Endothelial cell (in vitro differentiated cells): ENCODE measurements at regions not wholly inside any gene's neighbourhood (a gene's known extent, or its start where the extent isn't known, plus 50 kb on each side); places are given as distances from the start of the nearest gene placed in this dataset.
A peak's percentile ranks its signal among the peaks of the same experiment; 100 is the strongest.

Source experiments
- DNase-seq: peaks from one replicate; pipeline ENCODE4 v3.0.0; 2021; ENCODE audit warnings: low spot score
- H3K27ac Mint-ChIP-seq: one replicate; pipeline ENCODE4 v1.8.0; 2021; ENCODE audit warnings: mixed read lengths, inconsistent platforms; ENCODE audit not compliant: unreplicated experiment
- H3K27me3 Mint-ChIP-seq: one replicate; pipeline ENCODE4 v1.8.0; 2021; ENCODE audit warnings: mild to moderate bottlenecking, moderate library complexity, mixed read lengths, inconsistent platforms; ENCODE audit not compliant: unreplicated experiment
- H3K36me3 Mint-ChIP-seq: one replicate; pipeline ENCODE4 v1.8.0; 2021; ENCODE audit warnings: mild to moderate bottlenecking, low read depth, mixed read lengths, inconsistent platforms; ENCODE audit not compliant: unreplicated experiment
- H3K4me1 Mint-ChIP-seq: one replicate; pipeline ENCODE4 v1.8.0; 2021; ENCODE audit warnings: mild to moderate bottlenecking, mixed read lengths, inconsistent platforms; ENCODE audit not compliant: unreplicated experiment
- H3K4me3 Mint-ChIP-seq: one replicate; pipeline ENCODE4 v1.8.0; 2021; ENCODE audit warnings: mild to moderate bottlenecking, mixed read lengths, inconsistent platforms; ENCODE audit not compliant: unreplicated experiment
- H3K9me3 Mint-ChIP-seq: one replicate; pipeline ENCODE4 v1.8.0; 2021; ENCODE audit warnings: mixed read lengths, inconsistent platforms; ENCODE audit not compliant: unreplicated experiment
- TF ChIP-seq, protein P1 (sequence below): fragments of 200-600 bp; sonication (generic); IDR thresholded peaks from one replicate; pipeline ENCODE4 v1.5.0; 2021; ENCODE audit warnings: antibody characterized with exemption; ENCODE audit not compliant: unreplicated experiment

DNA sequence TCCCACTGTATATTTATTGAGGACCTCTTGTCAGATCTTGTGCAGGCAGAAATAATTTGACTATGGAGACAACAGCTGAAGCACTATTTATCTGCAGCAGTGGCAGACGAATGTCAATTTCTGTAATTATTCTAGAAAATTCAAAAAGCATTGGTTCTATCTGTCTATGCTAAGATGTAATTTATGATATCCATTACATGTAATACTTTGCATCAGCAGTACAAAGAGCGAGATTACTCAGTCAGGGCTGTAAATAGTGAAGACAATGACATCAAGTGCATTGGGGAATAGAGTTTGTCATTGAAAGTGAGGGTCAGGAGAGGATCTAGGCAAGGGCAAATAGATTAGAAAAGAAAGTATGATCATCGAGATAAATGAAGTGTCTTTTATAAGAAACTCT is 508.2 kb downstream of the ZWINT start:
- DNase-seq = no peak
- TF ChIP-seq, protein P1, sequence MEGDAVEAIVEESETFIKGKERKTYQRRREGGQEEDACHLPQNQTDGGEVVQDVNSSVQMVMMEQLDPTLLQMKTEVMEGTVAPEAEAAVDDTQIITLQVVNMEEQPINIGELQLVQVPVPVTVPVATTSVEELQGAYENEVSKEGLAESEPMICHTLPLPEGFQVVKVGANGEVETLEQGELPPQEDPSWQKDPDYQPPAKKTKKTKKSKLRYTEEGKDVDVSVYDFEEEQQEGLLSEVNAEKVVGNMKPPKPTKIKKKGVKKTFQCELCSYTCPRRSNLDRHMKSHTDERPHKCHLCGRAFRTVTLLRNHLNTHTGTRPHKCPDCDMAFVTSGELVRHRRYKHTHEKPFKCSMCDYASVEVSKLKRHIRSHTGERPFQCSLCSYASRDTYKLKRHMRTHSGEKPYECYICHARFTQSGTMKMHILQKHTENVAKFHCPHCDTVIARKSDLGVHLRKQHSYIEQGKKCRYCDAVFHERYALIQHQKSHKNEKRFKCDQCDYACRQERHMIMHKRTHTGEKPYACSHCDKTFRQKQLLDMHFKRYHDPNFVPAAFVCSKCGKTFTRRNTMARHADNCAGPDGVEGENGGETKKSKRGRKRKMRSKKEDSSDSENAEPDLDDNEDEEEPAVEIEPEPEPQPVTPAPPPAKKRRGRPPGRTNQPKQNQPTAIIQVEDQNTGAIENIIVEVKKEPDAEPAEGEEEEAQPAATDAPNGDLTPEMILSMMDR = no peak
- Mint-ChIP-seq H3K36me3 (no peaks in the 10 kb centered on the region), H3K27ac (no peak overlapping the region), H3K27me3 (no peaks in the 10 kb centered on the region), H3K9me3 (no peaks in the 10 kb centered on the region), H3K4me3 (no peak overlapping the region), H3K4me1 (no peaks in the 10 kb centered on the region)

DNA sequence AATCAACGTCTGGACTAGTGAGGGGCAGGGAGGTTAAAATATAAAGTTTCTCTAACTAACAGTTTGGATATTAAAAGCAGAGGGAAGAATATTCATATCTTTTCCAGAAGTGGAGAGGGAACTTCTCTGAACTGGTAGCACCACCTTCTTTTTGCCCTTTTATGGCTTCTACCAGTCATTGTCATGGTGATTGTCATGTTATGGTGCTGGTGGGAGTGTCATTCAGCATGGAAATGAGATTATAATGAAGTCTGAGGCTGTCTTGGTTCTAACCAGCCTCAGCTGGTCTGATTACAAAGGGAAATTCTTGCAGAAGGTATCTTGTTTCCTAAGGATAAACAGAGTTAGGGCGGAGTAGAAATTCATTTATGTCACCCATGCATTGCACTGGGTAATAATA is 523.8 kb downstream of the ZWINT start:
- H3K27ac Mint-ChIP-seq = no peak overlapping the region
- H3K36me3 Mint-ChIP-seq = no peaks in the 10 kb centered on the region
- no peak for DNase-seq
- H3K4me1 Mint-ChIP-seq = no peaks in the 10 kb centered on the region
- H3K9me3 Mint-ChIP-seq = no peaks in the 10 kb centered on the region
- TF ChIP-seq, protein P1 = no peak
- no peak overlapping the region for H3K4me3 Mint-ChIP-seq
- H3K27me3 Mint-ChIP-seq = no peaks in the 10 kb centered on the region

DNA sequence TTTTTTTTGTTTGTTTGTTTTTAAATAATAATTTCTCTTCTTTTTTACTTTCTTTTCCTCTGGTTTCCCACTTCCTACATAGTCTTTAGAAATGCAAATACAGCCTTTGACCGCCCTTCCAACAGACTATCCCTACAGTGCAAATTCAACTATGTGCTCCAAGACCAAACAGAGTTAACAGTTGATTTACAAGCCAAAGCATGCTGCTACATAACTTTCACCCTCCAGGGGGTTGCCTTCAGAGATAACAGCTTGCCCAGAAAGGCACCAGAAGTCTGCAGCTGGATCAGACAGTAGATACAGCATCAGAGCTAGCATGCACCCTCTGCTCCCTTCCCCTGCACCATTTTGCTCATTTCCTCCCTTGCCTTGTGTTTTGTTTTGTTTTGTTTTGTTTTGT is 539.0 kb downstream of the ZWINT start:
- H3K27me3 Mint-ChIP-seq = no peaks in the 10 kb centered on the region

DNA sequence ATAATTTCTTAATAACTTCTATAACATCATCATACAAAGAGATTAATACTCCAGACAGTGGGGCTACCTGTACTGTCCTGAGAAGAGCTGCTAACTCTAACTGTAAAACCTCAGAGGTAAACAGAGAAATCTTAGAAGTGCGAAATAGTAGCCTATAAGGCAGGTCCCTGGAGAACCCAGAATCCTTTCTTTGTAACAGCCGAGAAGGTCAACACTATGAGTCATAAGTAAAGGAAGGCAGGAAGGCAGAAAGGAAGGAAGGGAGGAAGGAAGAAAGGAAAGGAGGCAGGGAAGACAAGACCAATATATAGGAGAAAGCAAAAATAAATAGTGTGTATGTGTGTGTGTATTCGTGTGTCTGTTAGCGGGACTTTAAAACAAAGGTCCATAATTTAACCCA is 540.6 kb downstream of the ZWINT start:
- Mint-ChIP-seq H3K4me1 (peaks cover 20% of the 10 kb centered on the region), H3K27me3 (no peaks in the 10 kb centered on the region), H3K36me3 (no peaks in the 10 kb centered on the region), H3K27ac (peak overlapping the region; percentile 62), H3K4me3 (no peak overlapping the region), H3K9me3 (no peaks in the 10 kb centered on the region)
- TF ChIP-seq, protein P1 = no peak
- no peak for DNase-seq

More for the DNA sequence above, 539.0 kb downstream of the ZWINT start:
- H3K9me3 Mint-ChIP-seq = no peaks in the 10 kb centered on the region
- no peak overlapping the region for H3K4me3 Mint-ChIP-seq
- H3K4me1 Mint-ChIP-seq = peaks cover 20% of the 10 kb centered on the region
- H3K36me3 Mint-ChIP-seq = no peaks in the 10 kb centered on the region
- peak overlapping the region; percentile 10 for H3K27ac Mint-ChIP-seq
- TF ChIP-seq, protein P1 = no peak
- no peak for DNase-seq

DNA sequence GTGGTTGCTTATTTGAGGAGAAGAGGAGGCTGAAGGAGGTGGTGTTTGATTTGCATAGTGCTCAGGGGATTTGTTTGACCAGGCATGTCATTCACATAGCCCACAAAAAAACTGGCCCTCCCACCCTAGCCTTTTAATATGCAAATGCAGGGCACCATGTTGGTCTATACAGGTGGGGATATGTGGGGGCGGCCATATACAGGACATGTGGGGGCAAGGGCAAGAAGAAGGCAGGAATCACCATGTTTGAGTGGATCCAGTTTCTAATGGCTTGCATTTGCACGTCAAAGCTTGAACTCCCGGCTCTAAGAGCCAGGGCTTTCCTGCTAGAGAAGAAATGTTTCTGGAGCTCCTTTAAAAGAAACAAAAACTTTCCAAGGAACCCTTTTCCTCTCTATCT is 541.0 kb downstream of the ZWINT start:
- no peaks in the 10 kb centered on the region for H3K27me3 Mint-ChIP-seq
- TF ChIP-seq, protein P1 = no peak
- H3K36me3 Mint-ChIP-seq = no peaks in the 10 kb centered on the region
- H3K4me3 Mint-ChIP-seq = no peak overlapping the region
- no peaks in the 10 kb centered on the region for H3K9me3 Mint-ChIP-seq
- no peak overlapping the region for H3K27ac Mint-ChIP-seq
- DNase-seq = no peak
- H3K4me1 Mint-ChIP-seq = peaks cover 20% of the 10 kb centered on the region
